ENCODE measurements at regions not wholly inside any gene's neighbourhood (a gene's known extent, or its start where the extent isn't known, plus 50 kb on each side); places are given as distances from the start of the nearest gene placed in this dataset.

DNA sequence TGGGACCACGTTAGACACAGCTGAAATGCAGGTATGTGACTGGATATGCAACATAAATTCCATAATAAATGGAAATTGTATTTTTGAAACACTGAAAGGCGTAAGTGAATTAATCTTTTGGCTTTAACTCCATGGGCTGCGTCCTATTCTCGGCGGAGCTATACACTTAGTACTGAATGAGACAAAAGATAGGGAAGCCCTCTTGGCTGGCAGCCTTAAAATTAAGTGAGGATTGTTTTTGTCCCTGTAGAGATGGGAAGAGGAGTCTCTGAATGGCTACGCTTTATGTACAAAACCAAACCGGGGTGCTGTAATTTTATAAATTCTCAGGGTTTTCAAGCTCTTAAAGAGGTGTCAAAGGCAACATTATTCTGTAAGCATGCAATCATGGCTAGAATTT is 429.8 kb downstream of the QKI start:
- no peak overlapping the region for H3K4me2 ChIP-seq (ENCODE audit: low read length)
- TF ChIP-seq EP300 (conservative IDR thresholded peaks at IDR 0.05; ENCODE audit: poor library complexity, severe bottlenecking) (no peak), EZH2 (IDR thresholded peaks at IDR 0.05; ENCODE audit: borderline replicate concordance, insufficient read depth, low read length, poor library complexity, severe bottlenecking) (no peak), MXI1 (conservative IDR thresholded peaks at IDR 0.05; ENCODE audit: poor library complexity, severe bottlenecking) (no peak), POLR2AphosphoS5 (IDR thresholded peaks at IDR 0.05) (no peak), CTCF (IDR thresholded peaks at IDR 0.05; ENCODE audit: poor library complexity, severe bottlenecking) (no peak), SMC3 (conservative IDR thresholded peaks at IDR 0.05; ENCODE audit: poor library complexity) (no peak), TAF1 (IDR thresholded peaks at IDR 0.05; ENCODE audit: low read depth) (no peak)
- TF ChIP-seq, protein P1, sequence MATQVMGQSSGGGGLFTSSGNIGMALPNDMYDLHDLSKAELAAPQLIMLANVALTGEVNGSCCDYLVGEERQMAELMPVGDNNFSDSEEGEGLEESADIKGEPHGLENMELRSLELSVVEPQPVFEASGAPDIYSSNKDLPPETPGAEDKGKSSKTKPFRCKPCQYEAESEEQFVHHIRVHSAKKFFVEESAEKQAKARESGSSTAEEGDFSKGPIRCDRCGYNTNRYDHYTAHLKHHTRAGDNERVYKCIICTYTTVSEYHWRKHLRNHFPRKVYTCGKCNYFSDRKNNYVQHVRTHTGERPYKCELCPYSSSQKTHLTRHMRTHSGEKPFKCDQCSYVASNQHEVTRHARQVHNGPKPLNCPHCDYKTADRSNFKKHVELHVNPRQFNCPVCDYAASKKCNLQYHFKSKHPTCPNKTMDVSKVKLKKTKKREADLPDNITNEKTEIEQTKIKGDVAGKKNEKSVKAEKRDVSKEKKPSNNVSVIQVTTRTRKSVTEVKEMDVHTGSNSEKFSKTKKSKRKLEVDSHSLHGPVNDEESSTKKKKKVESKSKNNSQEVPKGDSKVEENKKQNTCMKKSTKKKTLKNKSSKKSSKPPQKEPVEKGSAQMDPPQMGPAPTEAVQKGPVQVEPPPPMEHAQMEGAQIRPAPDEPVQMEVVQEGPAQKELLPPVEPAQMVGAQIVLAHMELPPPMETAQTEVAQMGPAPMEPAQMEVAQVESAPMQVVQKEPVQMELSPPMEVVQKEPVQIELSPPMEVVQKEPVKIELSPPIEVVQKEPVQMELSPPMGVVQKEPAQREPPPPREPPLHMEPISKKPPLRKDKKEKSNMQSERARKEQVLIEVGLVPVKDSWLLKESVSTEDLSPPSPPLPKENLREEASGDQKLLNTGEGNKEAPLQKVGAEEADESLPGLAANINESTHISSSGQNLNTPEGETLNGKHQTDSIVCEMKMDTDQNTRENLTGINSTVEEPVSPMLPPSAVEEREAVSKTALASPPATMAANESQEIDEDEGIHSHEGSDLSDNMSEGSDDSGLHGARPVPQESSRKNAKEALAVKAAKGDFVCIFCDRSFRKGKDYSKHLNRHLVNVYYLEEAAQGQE (IDR thresholded peaks at IDR 0.05; ENCODE audit: borderline replicate concordance): no peak
- H3K36me3 ChIP-seq (ENCODE audit: insufficient read depth, low read length): no peaks in the 10 kb centered on the region
- H3K27me3 ChIP-seq (ENCODE audit: insufficient read depth, low read depth, low read length): no peaks in the 10 kb centered on the region
- no peak overlapping the region for H3K9ac ChIP-seq (ENCODE audit: low read length)
- H3F3A ChIP-seq (ENCODE audit: insufficient read depth, low read length, poor library complexity, severe bottlenecking): no peaks in the 10 kb centered on the region
- H3K79me2 ChIP-seq (replicated peaks; ENCODE audit: insufficient read depth, low read length): no peaks in the 10 kb centered on the region
- no peaks in the 10 kb centered on the region for H4K20me1 ChIP-seq (ENCODE audit: insufficient read depth)
- H3K9me3 ChIP-seq (ENCODE audit: low read length): no peaks in the 10 kb centered on the region
- H3K9me2 ChIP-seq (ENCODE audit: insufficient read depth, low read length): no peaks in the 10 kb centered on the region
- no peak overlapping the region for H3K4me3 ChIP-seq (ENCODE audit: low read length)
- no peak overlapping the region for H2AFZ ChIP-seq (ENCODE audit: low read depth, low read length)
- no peak overlapping the region for H3K27ac ChIP-seq (ENCODE audit: low read length)

DNA sequence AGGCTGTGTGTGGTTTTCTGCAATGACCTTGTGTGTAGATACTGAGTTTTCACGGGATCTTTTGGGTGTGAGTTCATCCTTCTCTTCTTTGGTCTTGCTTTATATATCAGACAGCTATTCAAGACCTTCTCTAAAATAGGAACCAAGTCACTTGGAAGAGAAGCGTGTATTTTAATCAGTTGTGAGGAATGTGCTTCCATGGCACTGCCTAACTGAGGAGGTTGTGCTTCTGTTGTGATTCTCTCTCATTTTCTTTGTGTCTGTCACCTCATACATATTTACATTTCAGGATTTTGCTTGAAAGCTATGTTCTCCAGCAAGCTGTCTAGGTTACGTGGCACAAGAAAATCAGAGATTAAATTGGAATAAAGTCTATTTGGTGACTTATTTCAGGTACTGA is 428.7 kb downstream of the QKI start:
- H3K9me3 ChIP-seq (ENCODE audit: low read length): no peaks in the 10 kb centered on the region
- H3K36me3 ChIP-seq (ENCODE audit: insufficient read depth, low read length): no peaks in the 10 kb centered on the region
- no peak overlapping the region for H3K4me3 ChIP-seq (ENCODE audit: low read length)
- H3K79me2 ChIP-seq (replicated peaks; ENCODE audit: insufficient read depth, low read length): no peaks in the 10 kb centered on the region
- H3K4me2 ChIP-seq (ENCODE audit: low read length): no peak overlapping the region
- no peaks in the 10 kb centered on the region for H4K20me1 ChIP-seq (ENCODE audit: insufficient read depth)
- H2AFZ ChIP-seq (ENCODE audit: low read depth, low read length): no peak overlapping the region
- H3K27ac ChIP-seq (ENCODE audit: low read length): peak overlapping the region; percentile 4
- no peak overlapping the region for H3K9ac ChIP-seq (ENCODE audit: low read length)
- TF ChIP-seq TAF1 (IDR thresholded peaks at IDR 0.05; ENCODE audit: low read depth): no peak
- TF ChIP-seq EZH2 (IDR thresholded peaks at IDR 0.05; ENCODE audit: borderline replicate concordance, insufficient read depth, low read length, poor library complexity, severe bottlenecking): no peak
- TF ChIP-seq SMC3 (conservative IDR thresholded peaks at IDR 0.05; ENCODE audit: poor library complexity): no peak
- TF ChIP-seq CTCF (IDR thresholded peaks at IDR 0.05; ENCODE audit: poor library complexity, severe bottlenecking): no peak
- TF ChIP-seq MXI1 (conservative IDR thresholded peaks at IDR 0.05; ENCODE audit: poor library complexity, severe bottlenecking): no peak
- no peak for TF ChIP-seq POLR2AphosphoS5 (IDR thresholded peaks at IDR 0.05)
- no peak for TF ChIP-seq RAD21 (conservative IDR thresholded peaks at IDR 0.05)
- TF ChIP-seq, protein P1 (IDR thresholded peaks at IDR 0.05; ENCODE audit: borderline replicate concordance): no peak
- no peak for TF ChIP-seq EP300 (conservative IDR thresholded peaks at IDR 0.05; ENCODE audit: poor library complexity, severe bottlenecking)
- H3F3A ChIP-seq (ENCODE audit: insufficient read depth, low read length, poor library complexity, severe bottlenecking): no peaks in the 10 kb centered on the region
- H3K9me2 ChIP-seq (ENCODE audit: insufficient read depth, low read length): no peaks in the 10 kb centered on the region
- no peaks in the 10 kb centered on the region for H3K27me3 ChIP-seq (ENCODE audit: insufficient read depth, low read depth, low read length)

Measured in neural cell (in vitro differentiated cells).